GM19397 (cell line): ENCODE measurements at regions not wholly inside any gene's neighbourhood (a gene's known extent, or its start where the extent isn't known, plus 50 kb on each side); places are given as distances from the start of the nearest gene placed in this dataset.

Source experiments
- ATAC-seq: cut with Tn5 transposase; IDR thresholded peaks from one replicate; pipeline ENCODE4 v1.9.1; 2021; ENCODE audit warnings: mild to moderate bottlenecking, moderate library complexity; ENCODE audit not compliant: unreplicated experiment

DNA sequence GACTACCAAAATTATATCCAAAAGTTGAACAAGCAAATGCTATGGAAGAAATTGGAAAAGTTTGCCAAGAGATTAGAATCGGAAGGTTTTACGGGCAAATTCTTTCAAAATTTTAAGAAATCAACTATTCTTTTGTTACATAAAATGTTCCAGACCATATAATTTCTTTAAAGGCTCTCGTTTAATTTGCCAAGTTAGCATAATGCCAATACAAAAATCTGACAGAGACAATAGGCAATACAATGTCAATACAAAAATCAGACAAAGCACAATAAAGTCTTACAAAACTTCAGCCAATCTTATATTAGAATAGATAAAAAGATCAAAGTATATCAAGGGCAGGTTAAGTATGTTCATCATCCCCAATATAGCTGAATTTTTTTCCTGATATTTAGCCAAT lies 224.2 kb downstream of the BCL11A start:
- no peak for ATAC-seq

DNA sequence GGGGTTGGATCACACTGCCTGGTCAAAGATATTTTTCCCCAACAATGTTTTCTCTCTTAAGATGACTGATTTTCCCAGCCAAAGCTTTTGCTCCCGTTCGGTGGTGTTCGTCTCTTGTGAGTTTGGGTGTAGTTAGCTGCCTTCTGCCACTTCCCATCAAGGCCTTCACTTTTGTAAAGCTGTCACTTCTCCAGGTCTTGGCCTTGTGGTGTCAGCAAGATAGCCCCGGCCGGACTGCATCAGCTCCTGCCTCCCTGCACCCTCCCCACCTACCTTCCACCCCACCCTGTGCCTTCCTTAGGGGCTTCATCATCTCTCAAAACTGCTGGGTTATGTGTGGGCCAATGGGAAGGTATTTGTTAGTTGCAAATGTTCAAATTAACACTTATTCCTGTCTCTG lies 228.9 kb downstream of the BCL11A start:
- ATAC-seq, result no peak

DNA sequence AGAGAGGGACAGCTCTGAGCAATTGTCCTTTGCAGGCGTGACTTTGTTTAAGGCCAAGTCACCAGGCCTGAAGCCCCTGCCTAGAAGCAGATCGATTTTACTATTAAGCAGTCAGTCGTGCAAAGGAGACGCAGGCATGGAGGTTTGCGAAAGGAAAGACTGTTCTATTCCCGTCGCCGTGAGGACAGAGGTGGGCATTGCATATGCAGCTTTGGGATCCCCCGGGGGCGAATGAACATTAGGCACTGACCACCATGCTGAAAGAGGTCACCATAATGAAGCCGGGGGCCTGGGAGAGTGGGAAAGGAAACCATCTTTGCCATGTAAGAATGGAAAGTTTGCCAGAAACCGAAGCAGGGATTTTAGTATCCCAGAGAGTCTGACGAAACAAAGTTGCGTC lies 231.6 kb downstream of the BCL11A start:
- no peak for ATAC-seq

DNA sequence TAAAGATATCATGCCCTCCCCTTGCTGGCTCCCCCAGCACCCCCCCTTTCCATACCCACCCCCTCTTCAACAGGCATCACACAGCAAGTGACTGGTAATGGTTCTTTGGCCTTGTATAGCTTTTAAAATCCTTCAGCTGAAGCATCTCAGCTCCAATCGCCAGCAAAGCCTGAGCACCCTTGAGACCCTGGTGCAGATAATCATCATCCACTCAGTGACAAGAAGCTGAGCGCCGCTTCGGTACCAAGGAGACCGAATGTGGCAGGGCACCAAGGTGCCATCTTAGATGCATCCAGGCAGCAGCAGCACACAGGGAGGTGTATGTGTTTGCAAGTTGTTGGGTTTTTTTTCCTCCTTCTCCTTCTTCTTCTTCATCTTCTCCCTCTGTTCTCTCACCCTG lies 232.7 kb downstream of the BCL11A start:
- ATAC-seq, result no peak

DNA sequence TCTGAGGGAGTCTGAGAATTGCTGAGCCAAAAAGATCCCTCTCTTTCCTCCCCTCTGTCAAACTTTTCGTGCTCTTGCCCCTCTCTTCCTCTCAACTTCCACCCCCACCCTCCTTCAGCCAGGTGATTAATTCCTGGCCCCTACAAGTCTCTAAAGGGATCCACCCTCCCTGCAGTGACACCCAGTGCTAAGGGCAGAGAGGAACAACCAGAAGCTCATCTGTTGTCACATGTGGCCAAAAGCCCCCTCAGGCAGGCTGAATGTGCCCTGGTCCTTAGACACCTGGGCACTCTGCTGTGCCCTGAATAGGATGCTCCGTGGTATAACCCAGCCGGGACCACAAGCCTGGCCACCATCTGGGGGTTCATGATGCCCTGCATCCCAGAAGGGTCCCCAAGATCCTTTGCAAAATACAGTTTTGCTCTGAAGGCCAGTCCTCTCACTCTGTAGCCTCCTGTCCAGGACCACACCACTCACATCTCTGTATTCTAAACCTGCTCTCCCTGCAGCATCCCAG lies 234.4 kb downstream of the BCL11A start:
- ATAC-seq, result no peak

DNA sequence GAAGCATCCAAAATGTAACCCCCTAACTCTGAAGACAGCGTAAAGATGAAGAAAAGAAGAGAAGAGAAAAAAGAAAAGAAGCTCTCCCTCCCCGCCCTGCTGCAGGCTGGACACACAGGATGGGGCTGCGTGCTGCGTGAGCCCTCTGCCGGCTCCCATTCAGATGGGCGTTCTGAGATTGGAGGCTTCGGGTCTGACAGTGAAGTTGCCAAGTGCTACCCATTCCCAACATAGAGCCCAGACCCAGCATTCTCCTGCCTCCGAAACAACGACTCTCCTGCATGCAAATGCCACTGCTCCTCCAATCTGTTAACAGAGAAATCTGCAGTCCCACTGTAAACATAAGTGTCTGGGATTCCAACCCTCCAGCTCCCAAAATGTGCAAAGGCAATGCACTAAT lies 234.9 kb downstream of the BCL11A start:
- ATAC-seq, result no peak

DNA sequence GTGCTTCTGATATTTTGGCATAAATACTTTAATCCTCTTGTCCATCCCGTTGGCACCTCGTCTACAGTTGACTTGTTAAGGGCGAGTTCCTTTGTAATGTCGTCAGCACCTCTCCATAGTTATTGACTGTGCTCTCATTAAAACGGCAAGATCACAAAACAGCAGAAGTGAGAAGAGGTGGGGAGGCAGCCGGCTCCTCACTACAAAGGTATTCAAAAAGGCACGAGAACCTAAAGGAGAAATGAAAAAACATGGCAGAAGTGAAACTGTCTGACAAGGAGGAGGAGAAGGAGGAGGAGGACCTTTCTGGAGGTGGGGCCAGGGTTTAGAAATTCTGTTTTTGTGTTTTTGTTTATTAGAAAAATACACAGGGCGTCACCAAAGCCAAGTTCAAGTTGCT lies 235.6 kb downstream of the BCL11A start:
- peak; percentile 72 for ATAC-seq

DNA sequence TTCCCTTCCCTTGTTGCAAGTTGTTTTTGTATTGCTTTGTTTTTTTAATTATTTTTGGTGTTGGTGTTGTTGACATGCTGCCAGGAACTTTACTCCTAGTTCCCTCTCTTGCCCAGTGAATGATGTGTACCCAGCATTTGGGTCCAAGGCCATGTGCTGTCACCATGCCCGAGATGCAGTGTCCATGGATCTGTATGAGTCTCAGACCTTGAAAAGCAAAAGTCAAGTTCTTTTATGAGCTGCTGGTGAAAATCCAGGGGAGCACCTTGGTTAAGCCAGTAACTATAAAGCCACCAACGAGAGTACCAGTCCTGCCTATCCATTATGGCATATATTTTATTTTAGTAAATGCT lies 236.4 kb downstream of the BCL11A start:
- no peak for ATAC-seq

DNA sequence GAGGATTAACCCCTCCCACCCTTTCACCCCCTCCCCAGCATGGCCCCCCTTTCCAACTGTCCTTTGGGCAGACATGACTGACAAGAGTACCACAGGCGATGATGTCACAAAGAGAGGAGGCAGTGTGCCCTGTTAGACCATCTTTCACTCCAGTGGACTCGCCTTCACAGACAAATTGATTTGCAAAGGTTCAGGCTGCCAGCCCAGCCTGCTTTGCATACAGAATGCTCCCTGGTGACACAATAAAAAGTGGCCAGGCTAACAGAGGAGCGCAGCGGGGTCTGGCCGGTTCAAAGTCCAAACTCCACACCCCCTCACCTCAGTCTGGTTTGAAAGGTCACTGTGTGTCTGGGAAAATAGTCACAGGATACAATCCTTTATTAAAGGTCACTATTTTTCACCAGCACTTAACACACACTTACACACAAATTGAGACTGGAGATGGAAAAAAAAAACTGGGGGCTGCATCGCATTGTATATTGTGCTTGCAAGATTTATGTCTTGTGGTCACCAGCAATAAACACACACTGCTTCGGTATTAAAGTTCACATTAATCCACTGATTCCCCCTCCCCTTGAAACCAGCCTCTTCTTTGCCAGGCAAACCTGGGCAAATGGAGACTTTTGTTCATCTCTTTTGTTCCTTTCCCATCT lies 236.9 kb downstream of the BCL11A start:
- ATAC-seq, result peak; percentile 33

DNA sequence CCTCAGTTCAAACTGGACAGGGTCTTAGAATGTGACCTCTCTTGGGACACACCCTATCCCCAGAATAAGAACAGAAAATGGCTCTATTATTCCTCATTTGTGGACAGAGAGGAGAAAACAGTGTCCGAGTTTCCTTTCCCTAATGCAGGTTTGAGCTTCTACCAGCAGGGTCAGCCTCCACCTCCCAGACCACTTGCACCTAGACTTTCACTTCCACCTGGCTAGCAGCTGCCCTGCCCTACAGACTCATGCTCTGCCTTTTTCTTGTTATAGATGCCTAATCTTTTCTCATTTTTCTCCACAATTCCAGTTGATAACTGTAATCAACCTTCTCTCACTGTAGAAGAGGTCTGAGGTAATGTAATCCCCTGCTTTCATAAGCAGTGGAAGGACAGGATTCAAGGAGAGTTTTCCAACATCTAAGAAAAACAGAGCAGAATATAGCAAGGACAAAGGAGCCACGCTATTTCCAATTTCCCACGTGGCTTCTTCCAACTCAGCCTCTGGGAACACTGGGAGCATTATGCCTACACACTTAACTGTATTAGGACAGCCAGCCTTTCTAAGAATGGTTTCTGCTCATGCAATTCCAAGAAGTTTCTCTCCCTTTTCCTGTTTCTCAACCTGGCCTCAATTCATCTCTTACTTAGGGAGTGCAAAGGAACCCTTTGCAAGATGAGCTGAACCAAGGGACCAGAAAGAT lies 239.8 kb downstream of the BCL11A start:
- no peak for ATAC-seq

DNA sequence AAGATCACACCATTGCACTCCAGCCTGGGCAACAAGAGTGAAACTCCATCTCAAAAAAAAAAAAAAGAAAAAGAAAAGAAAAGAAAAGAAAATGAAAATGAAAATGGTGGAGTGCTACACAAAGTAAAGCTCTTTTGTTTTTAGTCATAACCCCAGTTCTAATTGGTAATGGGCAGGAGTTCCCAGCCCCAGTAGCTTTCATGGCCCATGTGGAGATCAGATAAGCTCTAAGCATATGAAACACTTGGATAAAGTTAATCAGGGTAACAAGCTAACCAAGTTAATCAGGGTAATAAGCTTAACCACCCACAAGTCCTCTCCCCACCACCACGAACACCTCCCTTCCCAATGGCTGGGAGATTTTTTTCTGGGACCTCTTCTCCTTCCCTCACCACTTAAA lies 240.8 kb downstream of the BCL11A start:
- ATAC-seq, result peak; percentile 64

DNA sequence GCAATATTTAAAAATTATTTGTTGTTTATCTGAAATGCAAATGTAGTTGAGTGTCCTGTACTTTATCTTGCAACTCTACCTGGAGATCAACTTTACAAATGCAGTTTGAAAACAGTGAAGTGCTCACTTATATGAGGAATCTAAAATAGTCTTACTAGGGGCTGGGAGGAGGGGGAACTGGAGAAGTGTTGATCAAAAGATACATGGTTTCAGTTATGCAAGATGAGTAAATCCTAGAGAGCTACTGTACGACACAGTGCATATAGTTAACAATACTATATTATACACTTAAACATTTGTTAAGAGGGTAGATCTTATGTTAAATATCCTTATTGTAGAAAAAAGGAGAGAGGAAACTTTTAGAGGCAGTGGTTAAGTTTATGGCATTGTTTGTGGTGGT lies 241.9 kb downstream of the BCL11A start:
- ATAC-seq, result no peak

DNA sequence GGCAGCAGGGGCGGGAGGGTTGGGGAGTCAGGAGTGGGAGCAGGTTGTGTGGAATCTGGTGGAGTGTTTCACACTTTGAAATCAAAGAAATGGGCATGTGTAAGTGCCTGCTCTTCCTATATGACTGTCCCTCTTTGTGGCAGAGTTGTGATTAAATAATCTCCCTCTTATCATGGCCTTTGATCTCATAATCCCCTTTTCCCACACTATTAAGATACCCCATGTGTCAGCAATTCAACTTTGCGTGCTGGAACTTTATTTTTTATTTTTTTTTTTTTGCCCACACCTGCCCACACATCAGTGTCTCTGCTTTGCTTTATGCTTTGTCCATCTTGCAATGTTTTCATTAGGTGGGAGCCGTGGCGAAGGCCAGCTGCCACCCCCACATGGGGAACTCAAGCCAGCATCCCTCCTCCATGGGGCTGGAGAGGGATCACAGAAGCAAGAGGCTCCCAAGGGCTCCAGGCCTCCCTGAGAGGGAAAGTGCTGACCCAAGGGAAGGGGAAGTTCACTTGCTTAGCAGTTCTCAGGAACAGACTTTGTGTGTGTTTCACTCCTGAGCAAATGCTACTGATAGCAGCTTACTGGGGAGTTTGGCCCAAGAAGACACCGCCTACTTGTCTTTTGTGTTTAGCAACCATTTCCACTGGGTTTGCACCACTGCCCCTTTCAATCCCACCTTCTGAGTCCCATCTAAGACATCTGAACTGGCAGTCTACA lies 243.4 kb downstream of the BCL11A start:
- no peak for ATAC-seq

DNA sequence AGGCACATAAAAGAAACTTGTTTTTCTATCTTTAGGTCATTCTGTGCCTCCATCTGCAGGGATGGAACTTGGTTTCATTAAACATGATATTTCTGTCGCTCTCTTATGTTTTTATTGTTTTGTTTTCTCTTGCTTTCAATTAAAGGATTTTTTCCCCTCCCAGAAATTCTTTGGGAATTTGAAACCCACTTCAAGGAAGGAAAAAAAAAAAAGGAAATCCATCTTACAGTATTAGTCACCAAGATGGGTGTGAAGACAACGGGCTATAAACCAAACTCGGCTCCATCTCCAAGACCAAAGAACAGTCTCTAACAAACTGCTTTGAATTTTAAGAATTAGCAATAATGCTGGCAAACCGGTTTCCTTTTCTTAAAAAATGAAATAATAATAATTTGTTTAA lies 244.1 kb downstream of the BCL11A start:
- no peak for ATAC-seq

DNA sequence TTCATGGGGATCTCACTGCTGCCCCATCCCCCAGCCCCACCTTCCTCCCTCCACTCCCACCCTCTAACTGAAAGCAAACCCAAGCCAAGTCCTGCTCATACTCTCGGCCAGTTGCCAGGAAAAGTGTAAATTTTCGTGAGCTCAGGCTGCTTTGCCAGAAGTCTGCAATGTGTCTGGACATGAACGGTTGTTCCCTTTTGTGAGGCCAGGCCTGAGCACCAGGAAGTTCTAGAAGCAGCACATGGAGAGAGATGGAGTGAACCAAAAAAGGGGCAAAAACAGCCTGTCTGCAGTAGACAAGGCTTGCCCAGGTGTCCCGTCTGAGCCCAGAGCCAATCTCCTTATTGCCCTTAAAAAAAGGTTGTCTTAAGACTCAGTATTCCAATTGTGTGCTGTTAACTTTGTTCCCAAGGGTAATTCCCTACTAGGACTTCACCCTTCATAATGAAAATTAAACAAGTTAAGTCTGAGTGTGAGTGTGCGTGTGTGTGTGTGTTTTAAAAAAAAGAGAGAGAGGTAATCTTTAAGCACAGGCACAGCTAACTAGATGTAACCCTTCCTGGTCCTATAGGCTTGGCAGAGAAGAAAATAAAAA lies 247.1 kb downstream of the BCL11A start:
- ATAC-seq, result no peak

DNA sequence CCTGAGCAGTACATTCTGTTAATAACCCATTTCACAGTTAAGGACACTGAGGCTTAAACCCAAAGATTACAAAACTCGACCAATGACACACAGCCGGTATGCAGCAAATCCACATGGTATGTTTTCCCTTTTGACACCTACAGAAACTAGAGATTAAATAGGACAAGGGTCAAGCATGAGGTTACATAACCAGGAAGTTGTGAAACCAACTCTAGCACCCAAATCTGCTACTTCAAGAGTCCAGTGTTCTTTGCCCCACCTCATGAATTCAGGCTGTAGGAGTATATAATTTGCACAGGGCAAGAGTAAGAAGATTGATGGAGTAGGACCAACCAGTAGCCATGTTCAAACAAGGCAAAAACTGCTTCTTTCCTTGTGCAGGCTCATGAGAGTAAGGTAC lies 249.8 kb downstream of the BCL11A start:
- no peak for ATAC-seq

DNA sequence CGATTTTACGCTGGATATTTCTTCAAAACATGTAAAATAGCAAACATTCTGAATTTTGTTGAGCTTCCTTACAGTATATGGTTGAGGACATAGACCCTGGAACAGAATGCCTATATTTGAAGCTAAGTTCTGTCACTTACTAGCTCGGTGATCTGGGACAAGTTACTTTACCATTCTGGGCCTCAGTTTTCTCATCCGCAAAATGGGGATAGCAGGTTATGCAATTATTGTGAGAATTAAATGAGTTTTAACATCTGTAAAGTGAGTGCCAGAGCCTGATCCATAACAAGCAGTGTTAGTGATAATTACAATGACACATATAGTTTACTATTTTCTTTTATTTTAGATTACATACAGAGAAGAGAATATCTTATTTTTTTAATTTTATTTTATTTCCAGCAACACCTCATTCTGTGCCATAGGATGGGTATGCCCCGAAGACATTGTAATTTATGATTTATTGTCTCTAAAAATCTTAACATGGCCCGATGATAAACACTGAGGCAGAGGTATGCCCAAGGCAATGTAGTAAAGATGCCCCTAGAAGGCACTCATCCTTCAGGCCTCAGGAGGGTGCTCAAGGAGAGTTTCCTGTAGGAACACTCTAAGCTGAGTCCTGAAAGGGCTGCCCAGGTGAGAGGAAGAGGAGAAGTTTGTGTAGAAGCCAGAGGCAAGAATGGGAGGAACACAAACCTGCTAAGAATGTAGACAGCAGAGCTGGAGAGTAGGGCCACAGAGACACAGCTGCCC lies 250.9 kb downstream of the BCL11A start:
- ATAC-seq, result no peak

DNA sequence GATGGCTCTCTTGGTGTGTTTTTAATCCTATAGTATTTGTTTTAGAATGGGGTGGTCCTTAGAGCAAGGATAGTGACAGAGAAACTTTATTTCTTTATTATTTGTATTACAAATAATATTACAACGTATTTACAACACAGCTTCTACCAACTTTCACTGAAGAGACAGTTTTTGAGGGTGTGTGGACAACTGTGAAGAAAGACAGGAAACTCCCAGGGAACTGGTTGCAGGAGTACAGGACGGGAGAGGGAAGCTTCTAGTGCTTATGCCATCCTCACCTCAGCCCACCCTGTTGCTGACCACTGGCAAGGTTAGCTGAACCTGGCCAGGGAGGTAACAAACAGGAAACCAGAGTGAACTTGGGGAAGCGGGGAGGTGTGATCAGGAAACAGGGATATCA lies 251.7 kb downstream of the BCL11A start:
- ATAC-seq, result no peak

DNA sequence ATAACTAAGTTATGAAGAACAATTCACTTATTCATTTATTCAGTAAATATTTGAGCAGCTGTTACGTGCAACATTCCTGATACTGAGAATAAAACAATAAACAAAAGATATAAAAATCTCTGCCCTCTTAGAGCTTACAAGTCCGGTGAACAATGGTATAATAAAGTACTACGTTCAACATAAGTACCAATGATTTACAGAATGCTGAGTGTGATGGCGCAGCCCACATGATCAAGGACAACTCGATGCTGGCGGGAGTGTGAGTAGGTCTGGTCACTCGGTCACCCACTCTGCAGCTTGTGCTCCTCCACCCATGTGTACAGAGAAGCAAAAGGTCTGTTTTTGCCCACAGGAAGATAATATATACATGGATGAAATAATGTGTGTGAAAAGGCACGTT lies 254.3 kb downstream of the BCL11A start:
- ATAC-seq, result no peak

DNA sequence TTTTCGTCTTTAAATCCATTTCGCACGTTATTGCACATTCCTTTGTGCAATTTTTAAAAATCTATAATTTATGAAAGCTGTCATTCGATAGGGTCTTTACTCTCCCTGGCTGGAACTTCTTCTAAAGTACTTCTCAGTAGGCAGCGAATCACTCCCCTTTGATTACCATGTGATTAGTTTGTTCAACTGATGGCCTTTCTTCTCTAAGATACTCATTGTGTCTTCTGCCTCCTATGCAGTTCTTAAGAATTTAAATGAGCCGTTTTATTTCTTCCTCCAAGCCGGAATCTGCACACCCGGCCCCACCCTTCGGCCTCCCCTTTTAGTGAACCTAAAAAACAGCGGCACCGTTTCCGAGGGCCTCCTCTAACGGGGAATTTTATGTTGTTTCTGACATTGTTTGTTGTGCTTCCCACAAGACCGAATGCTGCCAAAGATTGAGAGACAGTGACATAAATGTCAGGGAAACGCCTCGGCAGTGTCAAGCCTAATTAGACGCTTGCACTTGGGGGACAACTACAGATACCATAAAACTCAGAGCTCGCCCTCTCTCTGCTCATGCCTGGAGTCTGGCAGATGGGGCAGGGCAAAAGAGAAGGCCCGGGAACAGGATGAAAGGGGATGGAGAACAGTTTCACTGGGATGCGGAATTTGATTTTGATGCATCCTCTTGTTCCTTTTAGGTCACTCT lies 255.3 kb downstream of the BCL11A start:
- ATAC-seq, result no peak
